HL-60 (cell line): ENCODE measurements at regions not wholly inside any gene's neighbourhood (a gene's known extent, or its start where the extent isn't known, plus 50 kb on each side); places are given as distances from the start of the nearest gene placed in this dataset.
"Not testable (repeated sequence)": the region's sequence is repeated elsewhere in the genome, so short reads cannot be mapped to it uniquely, and the experiment has no call there.

Experiments
- DNase-seq, 2 experiments: peaks; one replicate each; pipeline ENCODE4 v3.0.0-alpha.2; 2010 to 2020; ENCODE audit warnings: low read depth in 1 of 2, low spot score in 1 of 2
- H3K27ac ChIP-seq: fragments of 250-450 bp; sonication (Bioruptor Pico); replicated peaks from 2 replicates; pipeline ENCODE4 v1.5.1; 2020; ENCODE audit warnings: mild to moderate bottlenecking, moderate library complexity
- H3K27me3 ChIP-seq: fragments of 250-450 bp; sonication (Bioruptor Pico); 2 replicates; pipeline ENCODE4 v1.5.1; 2021; ENCODE audit warnings: mild to moderate bottlenecking, moderate library complexity; ENCODE audit not compliant: insufficient read depth, poor library complexity, severe bottlenecking
- H3K4me3 ChIP-seq: replicated peaks from 2 replicates; pipeline ENCODE4 v1.5.1; 2011; ENCODE audit warnings: mild to moderate bottlenecking, control low read depth, low read length; ENCODE audit not compliant: insufficient read depth
- CTCF ChIP-seq: IDR thresholded peaks from one replicate; pipeline ENCODE4 v1.5.1; 2011; ENCODE audit warnings: low read length, control low read depth, inconsistent platforms; ENCODE audit not compliant: insufficient read depth
- GABPA ChIP-seq: IDR thresholded peaks from 2 replicates; pipeline ENCODE4 v1.6.1; 2012; ENCODE audit warnings: low read depth
- POLR2AphosphoS5 ChIP-seq: IDR thresholded peaks from 2 replicates; pipeline ENCODE4 v1.6.1; 2012; ENCODE audit warnings: low read depth
- REST ChIP-seq: IDR thresholded peaks from 2 replicates; pipeline ENCODE4 v1.6.1; 2012; ENCODE audit warnings: low read depth; ENCODE audit not compliant: insufficient replicate concordance
- SPI1 ChIP-seq: IDR thresholded peaks from 2 replicates; pipeline ENCODE4 v1.6.1; 2012; ENCODE audit warnings: low read depth, mild to moderate bottlenecking, borderline replicate concordance

- no peak overlapping the region for H3K4me3 ChIP-seq
- DNase-seq = no peak
Observed at GRCh38 chr13:44667943-44668342, 91.8 kb upstream of the TSC22D1 start.

GRCh38 chr13:44666538-44666937 is 90.4 kb upstream of the TSC22D1 start:
- not testable (repeated sequence) for DNase-seq, H3K27me3 ChIP-seq, H3K4me3 ChIP-seq, H3K27ac ChIP-seq

More at GRCh38 chr13:44667943-44668342, 91.8 kb upstream of the TSC22D1 start:
- no peak overlapping the region for H3K27ac ChIP-seq
- no peak for TF ChIP-seq POLR2AphosphoS5
- TF ChIP-seq CTCF = no peak
- no peak for TF ChIP-seq GABPA
- TF ChIP-seq REST = no peak
- no peak for TF ChIP-seq SPI1
- H3K27me3 ChIP-seq = no peaks in the 10 kb centered on the region

GRCh38 chr13:44664308-44664707 is 88.2 kb upstream of the TSC22D1 start:
- no peak overlapping the region for H3K27ac ChIP-seq
- DNase-seq = no peak
- H3K4me3 ChIP-seq = no peak overlapping the region
- peaks cover 5% of the 10 kb centered on the region for H3K27me3 ChIP-seq
- TF ChIP-seq REST (no peak), SPI1 (no peak), CTCF (no peak), GABPA (no peak), POLR2AphosphoS5 (no peak)

GRCh38 chr13:44662515-44662914 is 86.4 kb upstream of the TSC22D1 start:
- H3K27ac ChIP-seq = no peak overlapping the region
- TF ChIP-seq REST = no peak
- TF ChIP-seq POLR2AphosphoS5 = no peak
- TF ChIP-seq SPI1 = no peak
- no peak for TF ChIP-seq CTCF
- no peak for TF ChIP-seq GABPA
- DNase-seq = no peak
- no peak overlapping the region for H3K4me3 ChIP-seq
- H3K27me3 ChIP-seq = peaks cover 5% of the 10 kb centered on the region
